ENCODE measurements at regions not wholly inside any gene's neighbourhood (a gene's known extent, or its start where the extent isn't known, plus 50 kb on each side); places are given as distances from the start of the nearest gene placed in this dataset.

- TF ChIP-seq ZBTB40 (IDR thresholded peaks at IDR 0.05; ENCODE audit: borderline replicate concordance) (no peak), PBX3 (IDR thresholded peaks at IDR 0.05; ENCODE audit: insufficient replicate concordance, low read depth, low read length) (no peak), SREBF2 (IDR thresholded peaks at IDR 0.05; ENCODE audit: low read length) (no peak), TBL1XR1 (IDR thresholded peaks at IDR 0.05; ENCODE audit: low read depth, low read length) (no peak), YBX1 (IDR thresholded peaks at IDR 0.05) (no peak)
Measured at GRCh38 chr10:88130912-88131311, 267.5 kb downstream of the PTEN start (continued).

- ChIA-PET SMC1A (ENCODE audit: uncharacterized antibody, unreplicated experiment) (interaction anchor here (2.4 kb wide), 1 partner anchor 13 kb away, joined by 6 read pairs; no protein-coding TSS in a partner anchor), CTCF (interaction anchor here (1.0 to 2.0 kb wide), 2 partner anchors 14 to 40 kb away, joined by 3 to 8 read pairs; no protein-coding TSS in a partner anchor), RAD21 (ENCODE audit: unreplicated experiment) (interaction anchor here (0.9 kb wide), 1 partner anchor 134 kb away, joined by 3 read pairs; no protein-coding TSS in a partner anchor), POLR2A (no interaction called here)
- no peaks in the 10 kb centered on the region for H3K4me1 ChIP-seq (ENCODE audit: control insufficient read depth, insufficient read depth, low read length)
- no peak for FAIRE-seq
- no peaks in the 10 kb centered on the region; the same call in 2 of the 3 replicates for H3K9me3 ChIP-seq (replicated peaks; ENCODE audit: control insufficient read depth, insufficient read depth, low read length)
- WGBS (ENCODE audit: insufficient coverage, insufficient replicate concordance, low lambda C conversion rate, missing lambda C conversion rate) = 90% methylated on average over 7 of the region's 7 CpGs
- H2AFZ ChIP-seq (ENCODE audit: control insufficient read depth, low read depth, low read length) = no peak overlapping the region
- H3K79me2 ChIP-seq (ENCODE audit: control insufficient read depth, insufficient read depth, low read length) = no peaks in the 10 kb centered on the region
- DNase-seq (ENCODE audit: low read depth, low spot score) = no peak
- in situ Hi-C loops (cut with MboI) = no loop called here
- no peak overlapping the region for H3K9ac ChIP-seq (ENCODE audit: control insufficient read depth, insufficient read depth, low read length)
- H3K27ac ChIP-seq (ENCODE audit: control insufficient read depth, insufficient read depth) = no peak overlapping the region
- no peak for TF ChIP-seq HSF1 (IDR thresholded peaks at IDR 0.05; ENCODE audit: low read depth, low read length)
- no peak overlapping the region for H3K4me3 ChIP-seq
- BruUV-seq (replicated peaks) = no TSS peak
- H3K4me2 ChIP-seq (ENCODE audit: control insufficient read depth, insufficient read depth) = no peak overlapping the region
- no peaks in the 10 kb centered on the region for H4K20me1 ChIP-seq (ENCODE audit: control insufficient read depth, insufficient read depth)
- no peaks in the 10 kb centered on the region for H3K36me3 ChIP-seq (ENCODE audit: control insufficient read depth in 2 of 2, insufficient read depth in 2 of 2, low read length in 1 of 2)
- intact Hi-C loops (cut with micrococcal nuclease; ENCODE audit: unreplicated experiment) = no loop called here
- no peak for ATAC-seq
- no peaks in the 10 kb centered on the region for H3K27me3 ChIP-seq (replicated peaks in 1 of 2; ENCODE audit: control insufficient read depth in 2 of 2, insufficient read depth in 2 of 2, low read length in 1 of 2)
Measured at GRCh38 chr10:88131511-88132139, 268.2 kb downstream of the PTEN start.

Measured in GM12878 (cell line).